Upper lobe of left lung (tissue), 4 donors: ENCODE measurements at regions not wholly inside any gene's neighbourhood (a gene's known extent, or its start where the extent isn't known, plus 50 kb on each side); places are given as distances from the start of the nearest gene placed in this dataset.

Experiments used
- CTCF ChIP-seq, 6 experiments: fragments of 450-650 bp in 4 of 6; fragments of 200-600 bp in 2 of 6; sonication (generic) in 2 of 6; IDR thresholded peaks; one replicate each; pipeline ENCODE4 v1.5.1; 2016 to 2019; ENCODE audit warnings: antibody characterized with exemption in 6 of 6
- POLR2A ChIP-seq, 4 donors: fragments of 450-650 bp; IDR thresholded peaks; one replicate each; pipeline ENCODE4 v1.5.1; 2016 to 2017; ENCODE audit warnings: antibody characterized with exemption in 4 of 4, mild to moderate bottlenecking in 2 of 4
- POLR2AphosphoS5 ChIP-seq, 2 donors: sonication (generic); formaldehyde crosslinking; IDR thresholded peaks; one replicate each; pipeline ENCODE4 v1.5.1; 2017; ENCODE audit warnings: antibody characterized with exemption in 2 of 2

GRCh38 chr10:63069318-63069717, 63.8 kb upstream of the NRBF2 start:
- TF ChIP-seq CTCF (IDR thresholded peaks at IDR 0.05) (no peak), POLR2AphosphoS5 (IDR thresholded peaks at IDR 0.05) (no peak), POLR2A (IDR thresholded peaks at IDR 0.05) (no peak)
